HEK293 (cell line): ENCODE measurements at regions not wholly inside any gene's neighbourhood (a gene's known extent, or its start where the extent isn't known, plus 50 kb on each side); places are given as distances from the start of the nearest gene placed in this dataset.

Source experiments
- CTCF ChIA-PET: fragments of 350-600 bp; formaldehyde crosslinking; extraction: SDS; loops from one replicate; lab custom pipeline; 2021; ENCODE audit warnings: antibody characterized with exemption; lab: Yijun Ruan, JAX
- POLR2A ChIA-PET: fragments of 300-600 bp; formaldehyde crosslinking; extraction: SDS; loops from one replicate; lab custom pipeline; 2020; ENCODE audit warnings: antibody characterized with exemption, inconsistent platforms; lab: Yijun Ruan, JAX
- H3K27ac ChIP-seq: fragments of 200-500 bp; sonication (Bioruptor generic); 2 replicates; pipeline ENCODE4 v1.5.1; 2014; ENCODE audit warnings: low read depth, low read length, control low read depth, inconsistent platforms; ENCODE audit errors: extremely low read depth
- H3K36me3 ChIP-seq, 2 experiments: fragments of 200-500 bp in 1 of 2; sonication (Bioruptor generic) in 1 of 2; 1 replicate in 1 of 2; 2 replicates in 1 of 2; pipeline ENCODE4 v1.5.1; 2014 to 2017; ENCODE audit warnings: inconsistent platforms in 2 of 2, low read length in 2 of 2; ENCODE audit not compliant: control insufficient read depth in 2 of 2, insufficient read depth in 1 of 2
- H3K4me1 ChIP-seq: fragments of 200-500 bp; sonication (Bioruptor generic); 2 replicates; pipeline ENCODE4 v1.5.1; 2014; ENCODE audit warnings: mild to moderate bottlenecking, low read length, inconsistent platforms; ENCODE audit not compliant: control insufficient read depth, insufficient read depth
- H3K4me3 ChIP-seq: 2 replicates; pipeline ENCODE4 v1.5.1; 2011; ENCODE audit warnings: low read depth, mild to moderate bottlenecking, control low read depth, low read length, moderate library complexity
- H3K9me3 ChIP-seq: fragments of 200-500 bp; sonication (Bioruptor generic); 2 replicates; pipeline ENCODE4 v1.5.1; 2014; ENCODE audit warnings: low read depth, low read length, inconsistent platforms; ENCODE audit not compliant: control insufficient read depth, insufficient read depth
- HOXC10 ChIP-seq: sonication (generic); formaldehyde crosslinking; IDR thresholded peaks from 2 replicates; pipeline ENCODE4 v1.8.1; 2023; ENCODE audit warnings: mild to moderate bottlenecking, missing genetic modification reagents
- KLF1 ChIP-seq: fragments of 450-650 bp; formaldehyde crosslinking; IDR thresholded peaks from 2 replicates; pipeline ENCODE4 v1.5.1; 2016; ENCODE audit warnings: missing biosample characterization, missing genetic modification characterization
- SALL2 ChIP-seq: fragments of 450-650 bp; formaldehyde crosslinking; IDR thresholded peaks from 2 replicates; pipeline ENCODE4 v1.5.0; 2017; ENCODE audit warnings: missing biosample characterization, mild to moderate bottlenecking, missing genetic modification characterization, borderline replicate concordance
- SETDB1 ChIP-seq: IDR thresholded peaks from one replicate; pipeline ENCODE4 v1.6.1; 2017; ENCODE audit warnings: mild to moderate bottlenecking, low read length, moderate library complexity, mixed read lengths; ENCODE audit not compliant: insufficient read length
- SP7 ChIP-seq: fragments of 450-650 bp; formaldehyde crosslinking; IDR thresholded peaks from 2 replicates; pipeline ENCODE4 v1.5.1; 2016; ENCODE audit warnings: missing biosample characterization, missing genetic modification characterization
- ZBTB21 ChIP-seq: fragments of 450-650 bp; formaldehyde crosslinking; IDR thresholded peaks from 2 replicates; pipeline ENCODE4 v1.5.1; 2017; ENCODE audit warnings: missing biosample characterization, missing genetic modification characterization
- ZBTB48 ChIP-seq: fragments of 450-650 bp; formaldehyde crosslinking; IDR thresholded peaks from 2 replicates; pipeline ENCODE4 v1.5.1; 2016; ENCODE audit warnings: missing biosample characterization, missing genetic modification characterization
- ZIC2 ChIP-seq: fragments of 450-650 bp; formaldehyde crosslinking; IDR thresholded peaks from 2 replicates; pipeline ENCODE4 v1.5.1; 2016; ENCODE audit warnings: missing biosample characterization, missing genetic modification characterization
- ZNF146 ChIP-seq: fragments of 450-650 bp; formaldehyde crosslinking; IDR thresholded peaks from 2 replicates; pipeline ENCODE4 v1.5.1; 2016; ENCODE audit warnings: missing biosample characterization, missing genetic modification characterization
- ZNF548 ChIP-seq: fragments of 450-650 bp; formaldehyde crosslinking; IDR thresholded peaks from 2 replicates; pipeline ENCODE4 v1.5.1; 2016; ENCODE audit warnings: missing biosample characterization, missing genetic modification characterization
- ZNF664 ChIP-seq: fragments of 450-650 bp; formaldehyde crosslinking; IDR thresholded peaks from 2 replicates; pipeline ENCODE4 v1.5.1; 2016; ENCODE audit warnings: missing biosample characterization, missing genetic modification characterization
- TF ChIP-seq, protein P1 (sequence below): fragments of 450-650 bp; formaldehyde crosslinking; IDR thresholded peaks from 2 replicates; pipeline ENCODE4 v1.5.1; 2016; ENCODE audit warnings: missing biosample characterization, missing genetic modification characterization
- TF ChIP-seq, protein P2 (sequence below): fragments of 450-650 bp; formaldehyde crosslinking; IDR thresholded peaks from 2 replicates; pipeline ENCODE4; 2016; ENCODE audit warnings: missing biosample characterization, missing genetic modification characterization
- TF ChIP-seq, protein P3 (sequence below): fragments of 450-650 bp; formaldehyde crosslinking; IDR thresholded peaks from 2 replicates; pipeline ENCODE4 v1.5.1; 2016; ENCODE audit warnings: missing biosample characterization, missing genetic modification characterization, borderline replicate concordance

- POLR2A ChIA-PET, result no interaction called here
- H3K36me3 ChIP-seq, result no peaks in the 10 kb centered on the region
- no peak overlapping the region for H3K4me3 ChIP-seq
- CTCF ChIA-PET, result interaction anchor here (0.7 kb wide), 1 partner anchor 322 kb away, joined by 3 read pairs; no protein-coding TSS in a partner anchor
- H3K4me1 ChIP-seq, result no peaks in the 10 kb centered on the region
- no peaks in the 10 kb centered on the region for H3K9me3 ChIP-seq
- TF ChIP-seq SALL2 (tag by site-specific recombination) (no peak), ZNF548 (tag by site-specific recombination) (no peak), SP7 (tag by site-specific recombination) (no peak), ZBTB48 (tag by site-specific recombination) (no peak), ZIC2 (tag by site-specific recombination) (no peak), SETDB1 (no peak), KLF1 (tag by site-specific recombination) (no peak), HOXC10 (CRISPR knock-in tag) (no peak), ZBTB21 (tag by site-specific recombination) (no peak)
- TF ChIP-seq, protein P1, sequence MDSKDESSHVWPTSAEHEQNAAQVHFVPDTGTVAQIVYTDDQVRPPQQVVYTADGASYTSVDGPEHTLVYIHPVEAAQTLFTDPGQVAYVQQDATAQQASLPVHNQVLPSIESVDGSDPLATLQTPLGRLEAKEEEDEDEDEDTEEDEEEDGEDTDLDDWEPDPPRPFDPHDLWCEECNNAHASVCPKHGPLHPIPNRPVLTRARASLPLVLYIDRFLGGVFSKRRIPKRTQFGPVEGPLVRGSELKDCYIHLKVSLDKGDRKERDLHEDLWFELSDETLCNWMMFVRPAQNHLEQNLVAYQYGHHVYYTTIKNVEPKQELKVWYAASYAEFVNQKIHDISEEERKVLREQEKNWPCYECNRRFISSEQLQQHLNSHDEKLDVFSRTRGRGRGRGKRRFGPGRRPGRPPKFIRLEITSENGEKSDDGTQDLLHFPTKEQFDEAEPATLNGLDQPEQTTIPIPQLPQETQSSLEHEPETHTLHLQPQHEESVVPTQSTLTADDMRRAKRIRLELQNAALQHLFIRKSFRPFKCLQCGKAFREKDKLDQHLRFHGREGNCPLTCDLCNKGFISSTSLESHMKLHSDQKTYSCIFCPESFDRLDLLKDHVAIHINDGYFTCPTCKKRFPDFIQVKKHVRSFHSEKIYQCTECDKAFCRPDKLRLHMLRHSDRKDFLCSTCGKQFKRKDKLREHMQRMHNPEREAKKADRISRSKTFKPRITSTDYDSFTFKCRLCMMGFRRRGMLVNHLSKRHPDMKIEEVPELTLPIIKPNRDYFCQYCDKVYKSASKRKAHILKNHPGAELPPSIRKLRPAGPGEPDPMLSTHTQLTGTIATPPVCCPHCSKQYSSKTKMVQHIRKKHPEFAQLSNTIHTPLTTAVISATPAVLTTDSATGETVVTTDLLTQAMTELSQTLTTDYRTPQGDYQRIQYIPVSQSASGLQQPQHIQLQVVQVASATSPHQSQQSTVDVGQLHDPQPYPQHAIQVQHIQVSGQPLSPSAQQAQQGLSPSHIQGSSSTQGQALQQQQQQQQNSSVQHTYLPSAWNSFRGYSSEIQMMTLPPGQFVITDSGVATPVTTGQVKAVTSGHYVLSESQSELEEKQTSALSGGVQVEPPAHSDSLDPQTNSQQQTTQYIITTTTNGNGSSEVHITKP (tag by site-specific recombination), result no peak
- TF ChIP-seq, protein P2, sequence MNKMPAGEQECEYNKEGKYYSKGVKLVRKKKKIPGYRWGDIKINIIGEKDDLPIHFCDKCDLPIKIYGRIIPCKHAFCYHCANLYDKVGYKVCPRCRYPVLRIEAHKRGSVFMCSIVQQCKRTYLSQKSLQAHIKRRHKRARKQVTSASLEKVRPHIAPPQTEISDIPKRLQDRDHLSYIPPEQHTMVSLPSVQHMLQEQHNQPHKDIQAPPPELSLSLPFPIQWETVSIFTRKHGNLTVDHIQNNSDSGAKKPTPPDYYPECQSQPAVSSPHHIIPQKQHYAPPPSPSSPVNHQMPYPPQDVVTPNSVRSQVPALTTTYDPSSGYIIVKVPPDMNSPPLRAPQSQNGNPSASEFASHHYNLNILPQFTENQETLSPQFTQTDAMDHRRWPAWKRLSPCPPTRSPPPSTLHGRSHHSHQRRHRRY (tag by site-specific recombination), result no peak
- TF ChIP-seq, protein P3, sequence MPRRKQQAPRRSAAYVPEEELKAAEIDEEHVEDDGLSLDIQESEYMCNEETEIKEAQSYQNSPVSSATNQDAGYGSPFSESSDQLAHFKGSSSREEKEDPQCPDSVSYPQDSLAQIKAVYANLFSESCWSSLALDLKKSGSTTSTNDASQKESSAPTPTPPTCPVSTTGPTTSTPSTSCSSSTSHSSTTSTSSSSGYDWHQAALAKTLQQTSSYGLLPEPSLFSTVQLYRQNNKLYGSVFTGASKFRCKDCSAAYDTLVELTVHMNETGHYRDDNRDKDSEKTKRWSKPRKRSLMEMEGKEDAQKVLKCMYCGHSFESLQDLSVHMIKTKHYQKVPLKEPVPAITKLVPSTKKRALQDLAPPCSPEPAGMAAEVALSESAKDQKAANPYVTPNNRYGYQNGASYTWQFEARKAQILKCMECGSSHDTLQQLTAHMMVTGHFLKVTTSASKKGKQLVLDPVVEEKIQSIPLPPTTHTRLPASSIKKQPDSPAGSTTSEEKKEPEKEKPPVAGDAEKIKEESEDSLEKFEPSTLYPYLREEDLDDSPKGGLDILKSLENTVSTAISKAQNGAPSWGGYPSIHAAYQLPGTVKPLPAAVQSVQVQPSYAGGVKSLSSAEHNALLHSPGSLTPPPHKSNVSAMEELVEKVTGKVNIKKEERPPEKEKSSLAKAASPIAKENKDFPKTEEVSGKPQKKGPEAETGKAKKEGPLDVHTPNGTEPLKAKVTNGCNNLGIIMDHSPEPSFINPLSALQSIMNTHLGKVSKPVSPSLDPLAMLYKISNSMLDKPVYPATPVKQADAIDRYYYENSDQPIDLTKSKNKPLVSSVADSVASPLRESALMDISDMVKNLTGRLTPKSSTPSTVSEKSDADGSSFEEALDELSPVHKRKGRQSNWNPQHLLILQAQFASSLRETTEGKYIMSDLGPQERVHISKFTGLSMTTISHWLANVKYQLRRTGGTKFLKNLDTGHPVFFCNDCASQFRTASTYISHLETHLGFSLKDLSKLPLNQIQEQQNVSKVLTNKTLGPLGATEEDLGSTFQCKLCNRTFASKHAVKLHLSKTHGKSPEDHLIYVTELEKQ (tag by site-specific recombination), result no peak
- no peak overlapping the region for H3K27ac ChIP-seq
Observed at GRCh38 chr1:168782559-168783116, 53.6 kb upstream of the DPT start.

DNA sequence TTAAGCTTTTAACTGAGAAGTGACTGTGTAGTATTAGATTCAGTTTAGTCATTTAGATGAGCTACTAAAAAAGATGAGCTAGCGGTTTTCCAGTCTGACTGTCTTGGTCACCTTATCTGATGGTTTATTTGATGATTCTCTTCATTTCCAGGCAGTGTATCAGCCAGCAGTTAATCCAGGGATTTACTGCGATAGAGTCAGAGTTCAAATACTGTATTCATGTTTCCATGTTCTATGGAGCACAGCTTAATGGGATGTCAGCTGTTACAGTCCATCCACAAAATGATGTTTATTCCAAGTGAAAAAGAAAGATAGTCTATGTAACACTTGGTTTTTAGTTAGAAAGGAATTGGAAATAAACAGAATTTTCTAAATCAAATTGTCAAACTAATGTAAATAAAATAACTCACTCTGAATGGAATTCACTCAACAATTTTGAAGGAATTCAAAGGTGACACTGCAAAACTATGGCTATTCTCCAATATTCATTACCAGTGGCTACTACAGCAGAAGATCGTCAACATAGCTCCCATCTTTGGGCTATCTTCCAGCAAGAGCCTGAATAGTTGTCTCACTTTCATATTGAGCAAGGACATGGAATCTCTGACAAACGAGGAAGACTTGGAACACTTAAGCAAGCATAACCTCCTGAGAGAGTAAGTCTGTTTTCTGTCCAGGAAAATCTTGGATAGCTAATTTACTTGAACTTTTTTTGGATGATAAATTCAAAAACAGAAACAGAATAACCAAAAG is 54.6 kb upstream of the DPT start:
- CTCF ChIA-PET, result interaction anchor here (0.6 to 1.2 kb wide), 3 partner anchors 8 to 321 kb away, joined by 3 to 4 read pairs (median 3); no protein-coding TSS in a partner anchor
- H3K9me3 ChIP-seq, result no peaks in the 10 kb centered on the region
- 0 out of 2 replicates have a peak, but pooled peaks have one; percentile 25 for TF ChIP-seq ZNF664 (tag by site-specific recombination)
- TF ChIP-seq ZNF146 (tag by site-specific recombination), result no peak
- POLR2A ChIA-PET, result no interaction called here
- H3K27ac ChIP-seq, result no peak overlapping the region
- H3K4me1 ChIP-seq, result no peaks in the 10 kb centered on the region
- H3K4me3 ChIP-seq, result no peak overlapping the region
- no peaks in the 10 kb centered on the region for H3K36me3 ChIP-seq
